Endothelial cell of hepatic sinusoid (primary cell): ENCODE measurements at regions not wholly inside any gene's neighbourhood (a gene's known extent, or its start where the extent isn't known, plus 50 kb on each side); places are given as distances from the start of the nearest gene placed in this dataset.

Source experiments
- in situ Hi-C: cut with HindIII; loops from 2 replicates; pipeline ENCODE4 v1.10.0; 2017; ENCODE audit warnings: low sequenced_read_pairs

DNA sequence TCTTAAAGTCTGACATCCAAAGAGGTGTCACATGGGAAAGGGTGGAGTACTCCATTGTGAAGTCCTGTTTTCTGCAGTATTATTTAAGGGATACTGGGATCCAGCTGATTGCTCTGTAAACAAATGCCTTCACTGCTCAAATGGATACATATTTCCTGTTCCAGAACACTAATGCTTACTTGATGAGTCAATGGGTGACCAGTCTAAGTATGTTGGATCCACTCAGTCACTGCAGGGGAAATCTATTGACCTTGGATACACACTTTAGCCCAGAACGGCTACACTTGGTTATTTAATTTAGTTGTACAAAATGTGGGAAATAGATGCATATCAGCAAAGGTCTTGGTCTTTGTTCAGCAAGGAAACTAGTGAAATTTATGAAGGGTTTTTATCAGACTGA is 261.4 kb downstream of the MAP2K4 start:
- in situ Hi-C loops = no loop called here

DNA sequence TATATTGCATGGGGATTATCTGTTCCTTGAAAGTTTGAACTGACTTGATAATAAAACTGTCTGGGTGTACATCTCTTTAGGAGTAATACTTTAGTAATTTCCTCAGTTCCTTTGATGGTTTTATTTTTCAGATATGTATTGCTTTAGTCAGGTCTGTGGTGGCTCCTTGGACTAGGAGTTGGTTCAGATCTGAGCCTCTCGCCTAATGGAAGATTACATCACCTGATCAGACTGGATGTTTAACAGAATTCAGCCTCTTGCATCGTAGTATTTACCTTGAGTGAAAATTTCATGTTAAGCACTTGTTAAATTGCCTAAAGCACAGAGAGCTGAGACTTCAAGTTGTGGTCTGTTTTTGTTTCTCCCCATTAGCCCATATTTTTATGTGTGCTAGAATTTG is 267.3 kb downstream of the MAP2K4 start:
- in situ Hi-C loops = no loop called here

DNA sequence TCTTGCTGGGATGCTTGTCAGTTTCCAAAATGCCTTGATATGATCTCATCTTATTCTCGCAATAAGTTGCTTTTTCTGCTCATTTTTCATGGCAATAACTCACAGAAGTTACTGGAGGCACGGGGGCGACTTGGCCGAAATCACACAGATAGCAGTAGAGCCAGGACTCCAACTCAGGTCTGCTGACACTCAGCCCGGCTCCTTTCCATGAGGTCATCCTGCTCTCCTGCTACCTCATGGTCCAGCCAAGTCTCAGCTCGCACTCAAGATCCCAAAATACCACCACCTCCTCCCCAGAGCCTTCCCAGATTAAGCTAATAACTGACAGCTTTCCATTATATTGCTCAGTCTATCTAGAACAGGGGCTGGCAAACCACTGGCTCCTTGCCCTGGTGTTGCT is 269.5 kb downstream of the MAP2K4 start:
- in situ Hi-C loops = no loop called here

DNA sequence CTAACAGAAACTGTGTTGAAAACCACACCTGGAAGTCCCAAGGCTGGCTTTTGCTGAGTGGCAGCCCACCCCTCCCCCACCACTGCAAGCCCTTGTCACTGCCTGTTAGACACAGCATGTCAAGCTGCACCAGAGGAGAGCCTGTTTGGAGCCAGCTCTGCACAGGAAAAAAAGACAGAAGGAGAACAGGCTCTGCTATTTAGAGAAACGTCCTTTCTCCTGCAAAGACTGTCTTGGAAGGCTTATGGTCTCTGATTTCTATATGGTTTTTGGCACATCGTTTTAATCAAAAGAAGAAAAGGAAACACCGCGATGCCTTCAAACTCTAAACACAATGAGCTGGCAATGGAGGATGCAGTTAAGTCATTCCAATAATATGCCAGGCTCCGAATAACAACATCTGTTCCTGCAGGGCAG is 275.5 kb downstream of the MAP2K4 start:
- in situ Hi-C loops = no loop called here

DNA sequence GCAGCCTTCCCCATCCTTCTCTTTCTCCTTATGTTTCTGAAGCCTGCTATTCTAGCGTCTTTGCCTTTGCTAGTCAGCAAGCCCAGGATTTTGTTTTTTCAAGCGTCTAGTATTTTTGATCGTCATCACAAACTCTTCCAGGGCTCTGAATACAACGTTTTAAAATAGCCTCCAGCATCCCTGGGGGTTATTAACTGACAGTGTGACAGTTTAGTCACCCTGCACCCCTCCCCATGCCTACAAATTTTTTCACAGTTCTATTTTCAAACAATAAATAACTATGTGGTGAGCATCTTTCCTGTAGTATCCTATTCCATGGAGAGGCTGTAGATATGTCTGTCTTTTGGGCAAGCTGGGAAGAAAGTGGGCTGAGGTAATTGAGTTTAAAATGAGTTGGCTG is 280.9 kb downstream of the MAP2K4 start:
- in situ Hi-C loops = no loop called here

DNA sequence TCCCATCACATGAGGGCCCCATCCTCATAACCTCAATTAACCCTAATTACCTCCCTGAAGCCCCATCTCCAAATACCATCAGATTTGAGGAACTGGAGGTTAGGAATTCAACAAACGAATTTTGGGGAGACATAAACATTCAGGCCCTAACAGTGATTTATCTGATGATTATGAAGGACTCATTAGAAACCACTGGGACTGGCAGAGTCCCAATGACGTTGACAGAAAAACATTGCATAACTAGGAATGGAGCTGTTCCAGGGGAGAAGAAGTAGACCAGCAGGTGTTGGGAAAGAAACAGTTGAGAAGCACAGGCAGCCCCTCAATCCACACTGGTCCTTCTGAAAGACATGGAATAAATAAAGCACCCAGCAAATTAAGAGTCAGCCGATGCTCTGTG is 282.0 kb downstream of the MAP2K4 start:
- in situ Hi-C loops = no loop called here

DNA sequence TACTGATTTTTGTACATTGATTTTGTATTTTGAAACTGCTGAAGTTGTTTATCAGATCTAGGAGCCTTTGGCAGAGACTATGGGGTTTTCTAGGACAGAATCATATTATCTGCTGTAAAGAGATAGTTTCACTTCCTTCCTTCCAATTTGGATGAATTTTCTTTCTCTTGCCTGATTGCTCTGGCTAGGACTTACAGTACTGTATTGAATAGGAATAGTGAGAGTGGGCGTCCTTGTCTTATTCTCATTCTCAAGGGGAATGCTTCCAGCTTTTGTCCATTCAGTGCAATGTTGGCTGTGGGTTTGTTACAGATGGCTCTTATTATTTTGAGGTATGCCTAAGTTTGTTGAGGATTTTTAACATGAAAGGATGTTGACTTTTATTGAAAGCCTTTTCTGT is 290.1 kb downstream of the MAP2K4 start:
- in situ Hi-C loops = loop anchor here (10.0 kb wide), 1 partner anchor 64 kb away; no protein-coding TSS in a partner anchor

DNA sequence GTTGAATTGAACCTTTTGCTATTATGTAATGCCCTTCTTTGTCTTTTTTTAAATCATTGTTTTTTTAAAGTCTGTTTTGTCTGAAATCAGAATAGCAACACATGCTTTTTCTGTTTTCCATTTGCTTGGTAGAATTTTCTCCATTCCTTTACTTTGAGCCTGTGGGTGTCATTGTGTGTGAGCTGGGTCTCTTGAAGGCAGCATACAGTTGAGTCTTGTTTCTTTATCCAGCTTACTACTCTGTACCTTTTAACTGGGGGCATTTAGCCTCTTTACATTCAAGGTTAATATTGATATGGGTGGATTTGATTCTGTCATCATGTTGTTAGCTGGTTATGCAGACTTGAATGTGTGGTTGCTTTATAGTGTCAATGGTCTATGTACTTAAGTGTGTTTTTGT is 292.0 kb downstream of the MAP2K4 start:
- in situ Hi-C loops = loop anchor here (10.0 kb wide), 1 partner anchor 62 kb away; no protein-coding TSS in a partner anchor

DNA sequence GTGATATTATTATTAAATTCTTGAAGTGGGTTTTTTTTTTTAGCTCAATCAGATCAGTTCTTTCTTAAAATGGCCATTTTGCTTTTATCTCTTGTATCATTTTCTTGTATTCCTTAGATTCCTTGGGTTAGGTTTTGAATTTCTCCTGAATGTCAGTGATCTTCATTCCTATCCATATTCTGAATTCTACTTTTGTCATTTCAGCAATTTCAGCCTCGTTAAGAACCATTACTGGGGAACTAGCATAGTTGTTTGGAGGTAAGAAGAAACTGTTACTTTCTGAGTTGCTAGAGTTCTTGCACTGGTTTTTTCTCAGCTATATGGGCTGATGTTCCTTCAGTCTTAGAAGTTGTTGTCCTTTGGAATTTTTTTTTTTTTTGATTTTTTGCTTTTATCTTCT is 293.1 kb downstream of the MAP2K4 start:
- in situ Hi-C loops = loop anchor here (10.0 kb wide), 1 partner anchor 61 kb away; no protein-coding TSS in a partner anchor

DNA sequence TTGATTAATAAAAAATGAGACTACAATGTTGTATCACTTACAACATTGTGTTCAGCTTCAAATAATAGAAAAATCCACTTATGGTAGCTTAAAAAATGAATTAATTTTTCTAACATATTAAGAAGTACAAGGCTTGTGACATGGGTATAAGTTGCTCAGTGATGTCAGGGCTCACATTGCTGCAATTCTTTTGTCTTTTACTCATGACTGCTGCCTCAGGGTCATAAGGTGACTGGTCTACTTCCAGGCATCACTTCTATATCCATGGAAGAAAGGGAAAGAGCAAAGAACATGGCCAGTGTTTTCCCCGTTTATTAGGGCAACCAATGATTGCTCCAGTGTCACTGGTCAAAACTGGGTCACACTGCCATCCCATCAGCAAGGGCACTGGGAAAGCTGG is 295.3 kb downstream of the MAP2K4 start:
- in situ Hi-C loops = loop anchor here (10.0 kb wide), 1 partner anchor 59 kb away; no protein-coding TSS in a partner anchor

DNA sequence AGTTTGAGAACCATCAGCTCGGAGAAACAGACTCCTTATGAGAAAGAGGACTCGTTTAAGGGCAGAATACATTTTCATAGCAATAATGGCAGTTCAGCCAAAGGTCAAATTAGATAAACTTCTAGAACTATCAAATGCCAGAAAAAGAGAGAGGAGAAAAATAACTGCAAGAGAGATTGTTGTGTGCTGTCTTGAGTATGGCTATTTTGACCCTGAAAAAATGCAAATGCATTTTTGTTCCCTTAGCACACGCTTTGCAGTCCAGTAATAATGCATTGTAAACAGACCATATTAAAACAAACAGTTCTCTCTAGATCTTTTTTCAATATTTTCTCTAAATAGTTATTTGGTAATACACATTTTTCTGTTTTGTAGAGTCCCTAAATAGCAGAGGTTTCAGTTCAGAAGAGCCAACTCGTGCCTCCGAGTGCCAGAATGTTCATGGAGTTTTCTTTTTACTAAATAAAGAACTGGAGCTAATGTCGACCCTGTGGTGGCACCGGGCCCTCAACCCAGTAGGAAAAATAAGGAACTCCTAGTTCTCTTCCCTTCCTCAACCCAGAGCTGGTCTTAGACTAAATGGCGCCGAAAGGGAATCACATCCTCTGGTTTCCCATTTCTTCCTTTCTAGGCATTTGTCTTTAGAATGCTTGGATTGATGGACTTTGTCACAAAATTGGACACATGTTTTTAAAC is 298.0 kb downstream of the MAP2K4 start:
- in situ Hi-C loops = loop anchor here (10.0 kb wide), 1 partner anchor 56 kb away; no protein-coding TSS in a partner anchor

DNA sequence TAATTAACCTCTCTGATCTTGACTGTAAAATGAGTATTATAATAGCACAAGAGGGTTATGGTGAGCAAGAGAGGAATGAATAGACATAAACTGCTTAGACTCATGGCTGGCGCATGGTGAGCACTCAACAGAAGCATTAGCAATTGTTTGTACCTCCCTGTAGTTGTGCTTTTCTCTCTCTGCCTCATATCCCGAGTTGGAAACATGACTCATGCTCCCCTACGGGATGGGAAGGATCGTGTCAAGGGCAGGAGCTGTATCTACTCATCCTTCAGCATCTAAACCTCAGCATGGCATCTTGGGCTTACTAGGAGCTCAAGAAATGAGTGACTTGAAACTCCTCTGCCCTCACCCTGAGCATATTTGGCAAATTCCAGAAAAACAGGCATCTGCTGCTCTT is 299.6 kb downstream of the MAP2K4 start:
- in situ Hi-C loops = no loop called here

DNA sequence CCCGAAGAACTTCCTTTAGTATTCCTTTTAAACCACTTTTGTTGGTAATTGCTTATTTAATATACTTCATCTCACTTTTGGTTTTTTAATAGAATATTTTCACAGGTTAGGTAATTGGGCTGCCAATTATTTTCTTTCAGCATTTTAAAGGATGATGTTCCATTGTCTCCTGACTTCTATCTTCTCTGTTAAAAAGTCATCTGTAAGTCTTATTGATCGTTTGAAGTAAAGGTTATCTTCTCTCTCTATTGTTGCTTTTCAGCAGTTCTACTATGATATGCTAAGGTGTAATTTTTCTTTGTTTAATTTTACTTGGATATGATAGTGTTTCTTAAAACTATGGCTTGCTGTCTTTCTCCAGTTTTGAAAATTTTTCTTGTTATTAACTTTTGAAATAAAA is 307.5 kb downstream of the MAP2K4 start:
- in situ Hi-C loops = no loop called here

DNA sequence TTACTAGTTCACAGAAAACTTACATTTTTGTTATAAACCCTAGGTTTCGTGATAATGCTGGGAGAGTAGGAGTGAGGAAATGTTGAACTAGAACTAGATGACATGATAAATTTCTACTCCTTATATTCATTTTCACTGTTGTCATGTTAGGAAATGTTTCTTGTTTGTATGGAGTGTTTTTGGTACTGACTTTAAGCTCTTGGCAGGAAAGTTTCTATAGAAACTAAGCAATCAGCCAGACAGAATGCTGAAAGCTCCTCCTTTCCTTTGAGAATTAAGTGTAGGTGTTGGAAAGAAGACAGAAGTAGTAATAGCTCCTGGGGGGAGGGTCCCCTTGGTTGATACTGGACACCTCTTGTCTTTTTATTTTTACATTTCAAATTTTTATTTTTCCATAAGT is 309.8 kb downstream of the MAP2K4 start:
- in situ Hi-C loops = no loop called here

DNA sequence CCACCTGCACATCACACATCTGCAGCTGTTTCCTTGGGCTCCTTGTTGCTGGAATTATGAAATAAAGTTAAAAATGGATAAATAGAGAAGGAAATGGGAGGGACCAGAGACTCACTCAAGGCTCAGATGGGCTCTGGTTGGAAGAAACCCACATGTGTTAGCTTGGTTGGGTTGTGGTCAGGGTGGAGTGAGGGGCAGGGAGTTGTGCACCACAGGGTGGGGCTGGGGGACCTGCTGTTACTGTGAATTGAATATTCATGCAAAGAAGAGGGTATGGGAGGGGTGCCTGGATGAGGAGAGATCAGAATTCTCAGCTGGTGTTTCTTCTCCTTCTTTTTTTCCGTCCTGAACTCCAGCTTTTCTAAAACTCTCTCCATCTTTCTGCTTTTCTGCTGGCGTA is 320.7 kb downstream of the MAP2K4 start:
- in situ Hi-C loops = no loop called here

DNA sequence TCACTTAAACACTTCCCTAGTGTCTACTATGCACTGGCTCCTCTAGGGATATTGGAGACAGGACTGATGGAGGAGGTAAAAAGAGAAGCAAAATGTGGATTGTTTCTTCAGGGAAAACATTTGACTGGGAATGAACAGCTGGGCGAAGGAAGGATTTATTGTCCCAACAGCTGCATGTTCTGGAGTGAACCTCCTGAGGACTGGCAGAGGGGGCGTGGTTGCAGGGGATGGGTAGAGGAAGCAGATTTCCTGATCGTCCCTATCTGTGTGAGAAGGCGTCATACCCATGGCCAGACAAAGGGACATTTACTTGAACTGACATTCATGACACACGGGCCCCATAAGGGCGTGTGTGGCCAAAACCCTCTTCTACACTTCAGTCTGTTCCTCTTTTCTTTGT is 321.5 kb downstream of the MAP2K4 start:
- in situ Hi-C loops = no loop called here

DNA sequence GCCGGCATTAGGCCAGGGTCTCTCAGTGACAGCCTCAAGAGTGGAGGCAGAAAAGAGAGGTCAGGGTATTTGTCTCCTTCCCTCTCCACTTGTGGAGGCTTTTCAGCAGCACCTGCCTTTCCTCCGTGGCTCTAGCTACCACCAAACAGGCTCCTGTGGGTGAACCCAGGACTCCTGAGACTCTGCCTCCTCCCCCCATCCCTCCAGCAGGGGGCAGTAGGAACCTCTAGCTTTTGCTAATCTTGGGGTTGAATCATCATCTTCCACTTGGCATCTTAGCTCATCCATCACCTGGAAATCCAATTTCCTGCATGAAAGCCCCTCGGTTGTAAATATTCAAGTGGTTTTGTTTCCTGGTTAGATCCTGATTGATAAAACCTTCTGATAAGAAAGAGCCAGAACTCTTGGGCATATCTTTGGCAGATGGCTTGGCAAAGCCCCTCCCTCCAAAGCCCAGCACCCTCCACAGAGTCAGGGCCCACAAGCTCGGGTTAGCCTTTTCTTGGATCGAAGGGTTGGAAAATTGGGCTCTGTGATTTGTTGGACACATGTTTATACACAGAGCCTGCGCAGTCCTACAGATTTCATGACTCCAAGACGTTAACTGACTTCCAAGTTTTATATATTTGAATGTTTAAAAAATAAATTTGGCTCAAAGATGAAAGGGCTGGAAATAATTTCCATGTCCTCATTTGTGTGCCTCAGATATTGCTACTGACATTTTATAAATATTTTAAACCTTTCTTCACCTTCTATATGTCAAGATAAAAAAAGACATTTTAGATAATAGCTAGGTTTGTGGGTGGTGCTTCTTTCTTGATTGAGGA is 322.1 kb downstream of the MAP2K4 start:
- in situ Hi-C loops = no loop called here

DNA sequence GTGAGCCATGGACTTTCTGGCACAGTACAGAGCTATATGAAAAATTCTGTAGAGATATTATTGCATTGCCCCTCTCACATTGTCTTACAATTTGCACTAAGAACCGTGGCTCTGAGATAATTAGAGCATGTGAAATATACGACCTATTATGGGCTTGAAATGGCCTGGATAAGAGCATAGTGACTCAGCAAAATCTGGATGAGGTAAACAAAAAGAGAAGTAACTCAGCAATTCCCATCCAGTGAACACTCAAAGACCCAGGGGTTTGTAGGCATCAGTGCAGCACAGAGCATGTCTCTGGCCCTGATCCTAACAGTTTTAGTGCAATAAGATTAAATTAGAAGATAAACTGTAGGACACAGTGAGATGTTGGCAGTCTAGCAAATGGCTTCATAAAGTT is 317.2 kb upstream of the MYOCD start:
- in situ Hi-C loops = no loop called here

DNA sequence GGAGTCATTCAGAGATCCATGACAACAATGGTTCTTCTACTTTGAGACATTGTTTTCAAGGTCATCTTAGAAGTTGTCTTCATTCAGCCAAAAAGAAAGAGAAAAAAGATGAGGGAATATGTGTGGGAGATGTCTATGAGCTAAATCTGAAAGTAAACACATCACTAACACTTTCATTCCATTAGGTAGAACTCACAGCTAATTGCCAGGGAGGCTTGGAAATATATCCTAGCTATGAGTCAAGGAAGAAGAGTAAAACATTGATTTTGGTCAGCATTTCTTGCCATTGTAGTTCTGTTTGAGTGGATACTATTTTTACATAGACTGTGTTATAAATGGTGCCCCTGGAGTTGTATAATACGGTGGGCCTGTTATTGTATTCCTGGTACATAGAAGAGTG is 316.4 kb upstream of the MYOCD start:
- in situ Hi-C loops = no loop called here

DNA sequence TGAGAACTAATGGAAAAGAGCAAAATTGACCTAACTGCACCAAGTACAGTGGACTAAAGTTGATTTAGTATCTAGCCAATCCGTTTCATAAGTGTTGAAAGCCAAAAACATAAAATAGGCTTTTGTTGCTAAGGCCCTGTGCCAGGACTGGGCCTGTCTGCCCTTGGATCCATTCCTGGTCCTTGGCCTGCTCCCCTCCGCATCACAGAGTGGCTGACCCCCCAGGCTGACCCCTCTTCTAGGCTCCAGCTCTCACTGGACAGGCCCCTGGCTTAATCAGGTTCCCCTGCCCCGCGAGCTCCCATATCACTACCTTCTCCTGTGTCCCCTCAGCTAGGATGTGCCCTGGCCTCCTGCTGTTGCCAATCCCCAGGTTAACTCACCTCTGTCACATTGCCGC is 313.6 kb upstream of the MYOCD start:
- in situ Hi-C loops = loop anchor here (25.0 kb wide), 2 partner anchors 335 to 485 kb away; no protein-coding TSS in a partner anchor

DNA sequence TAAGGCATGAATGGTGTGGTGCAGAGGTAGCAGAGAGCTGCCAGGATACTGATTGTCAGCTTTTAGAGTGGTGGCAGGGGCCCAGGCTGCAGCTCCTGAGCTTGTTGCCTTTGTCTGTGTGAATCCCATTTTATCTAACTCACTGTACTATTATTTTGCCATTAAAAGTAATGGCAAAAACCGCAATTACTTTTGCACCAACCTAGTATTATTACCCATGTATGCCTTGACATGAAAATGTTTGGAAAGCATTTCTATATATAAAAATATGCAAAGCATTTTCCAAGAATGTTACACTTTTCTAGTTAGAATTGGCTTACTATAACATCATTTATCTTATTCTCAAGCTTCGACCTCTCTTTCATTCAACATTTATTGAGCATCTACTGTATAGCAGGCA is 308.1 kb upstream of the MYOCD start:
- in situ Hi-C loops = loop anchor here (25.0 kb wide), 2 partner anchors 330 to 480 kb away; no protein-coding TSS in a partner anchor

DNA sequence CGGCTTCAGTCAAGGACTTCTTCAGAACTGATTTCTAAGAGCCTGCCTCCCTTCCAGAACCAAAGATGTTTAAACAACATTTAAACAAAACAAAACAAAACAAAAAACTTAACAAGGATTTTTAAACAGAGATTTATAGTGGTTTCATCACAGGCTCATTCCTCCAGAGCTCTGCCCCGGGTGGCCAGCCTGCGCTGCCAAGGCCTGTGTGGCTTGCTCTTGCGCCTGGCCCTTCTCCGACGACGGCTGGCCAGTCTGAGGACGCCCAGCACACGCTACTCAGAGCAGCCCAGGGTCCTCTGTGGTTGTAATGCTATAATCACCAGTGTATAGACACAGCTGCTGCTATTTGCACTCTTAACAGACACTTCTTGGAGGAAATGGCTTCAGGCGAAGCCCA is 307.2 kb upstream of the MYOCD start:
- in situ Hi-C loops = loop anchor here (25.0 kb wide), 2 partner anchors 329 to 479 kb away; no protein-coding TSS in a partner anchor
